ENCODE measurements at regions not wholly inside any gene's neighbourhood (a gene's known extent, or its start where the extent isn't known, plus 50 kb on each side); places are given as distances from the start of the nearest gene placed in this dataset.
"Not testable (repeated sequence)": the region's sequence is repeated elsewhere in the genome, so short reads cannot be mapped to it uniquely, and the experiment has no call there.

GRCh38 chr2:143837055-143837454 is 682.9 kb downstream of the ZEB2 start:
- not testable (repeated sequence) for H3K36me3 Mint-ChIP-seq (ENCODE audit: insufficient read depth); H3K9me3 Mint-ChIP-seq
- H3K27ac Mint-ChIP-seq: peak overlapping the region in 1 of 2 donors; percentile 63

GRCh38 chr2:143835481-143835880 is 684.4 kb downstream of the ZEB2 start:
- H3K36me3 Mint-ChIP-seq (ENCODE audit: insufficient read depth): no peaks in the 10 kb centered on the region
- no peaks in the 10 kb centered on the region for H3K4me1 Mint-ChIP-seq (ENCODE audit: low read depth in 2 of 2)
- no peaks in the 10 kb centered on the region for H3K27me3 Mint-ChIP-seq
- no peak overlapping the region for H3K4me3 Mint-ChIP-seq
- H3K27ac Mint-ChIP-seq: no peak overlapping the region
- DNase-seq (no peak), ATAC-seq (replicated peaks) (no peak)
- H3K9me3 Mint-ChIP-seq: peaks cover 0 to 2% of the 10 kb centered on the region in 2 donors

More at GRCh38 chr2:143837055-143837454, 682.9 kb downstream of the ZEB2 start:
- H3K4me3 Mint-ChIP-seq; H3K4me1 Mint-ChIP-seq (ENCODE audit: low read depth in 2 of 2); ATAC-seq (replicated peaks); H3K27me3 Mint-ChIP-seq; DNase-seq: not testable (repeated sequence)

GRCh38 chr2:143833015-143833660 is 686.8 kb downstream of the ZEB2 start:
- ATAC-seq (replicated peaks) (no peak), DNase-seq (no peak)
- no peak overlapping the region for H3K27ac Mint-ChIP-seq
- no peaks in the 10 kb centered on the region for H3K36me3 Mint-ChIP-seq (ENCODE audit: insufficient read depth)
- H3K27me3 Mint-ChIP-seq: no peaks in the 10 kb centered on the region
- H3K4me3 Mint-ChIP-seq: no peak overlapping the region
- no peaks in the 10 kb centered on the region for H3K4me1 Mint-ChIP-seq (ENCODE audit: low read depth in 2 of 2)
- peaks cover 0 to 2% of the 10 kb centered on the region in 2 donors for H3K9me3 Mint-ChIP-seq

- no peaks in the 10 kb centered on the region for H3K4me1 Mint-ChIP-seq (ENCODE audit: low read depth in 2 of 2)
Observed at GRCh38 chr2:143830476-143830875, 689.4 kb downstream of the ZEB2 start.

GRCh38 chr2:143828763-143829537 is 691.0 kb downstream of the ZEB2 start:
- Mint-ChIP-seq H3K9me3 (no peaks in the 10 kb centered on the region), H3K27ac (no peak overlapping the region), H3K4me3 (no peak overlapping the region), H3K4me1 (ENCODE audit: low read depth in 2 of 2) (no peaks in the 10 kb centered on the region), H3K36me3 (ENCODE audit: insufficient read depth) (no peaks in the 10 kb centered on the region), H3K27me3 (peaks cover 9 to 10% of the 10 kb centered on the region in 2 donors)
- ATAC-seq (replicated peaks) (no peak), DNase-seq (no peak)

More at GRCh38 chr2:143830476-143830875, 689.4 kb downstream of the ZEB2 start:
- H3K4me3 Mint-ChIP-seq: no peak overlapping the region
- H3K27me3 Mint-ChIP-seq: peaks cover 9 to 10% of the 10 kb centered on the region in 2 donors
- no peaks in the 10 kb centered on the region for H3K9me3 Mint-ChIP-seq
- no peak overlapping the region for H3K27ac Mint-ChIP-seq
- H3K36me3 Mint-ChIP-seq (ENCODE audit: insufficient read depth): no peaks in the 10 kb centered on the region
- ATAC-seq (replicated peaks): no peak
- no peak for DNase-seq

GRCh38 chr2:143824791-143825190 is 695.1 kb downstream of the ZEB2 start:
- no peaks in the 10 kb centered on the region for H3K9me3 Mint-ChIP-seq
- H3K27ac Mint-ChIP-seq: no peak overlapping the region
- H3K36me3 Mint-ChIP-seq (ENCODE audit: insufficient read depth): no peaks in the 10 kb centered on the region

GRCh38 chr2:143823876-143824275 is 694.7 kb downstream of the ARHGAP15 start:
- Mint-ChIP-seq H3K9me3 (no peaks in the 10 kb centered on the region), H3K4me1 (ENCODE audit: low read depth in 2 of 2) (no peaks in the 10 kb centered on the region), H3K4me3 (no peak overlapping the region), H3K36me3 (ENCODE audit: insufficient read depth) (no peaks in the 10 kb centered on the region), H3K27me3 (peaks cover 17 to 19% of the 10 kb centered on the region in 2 donors), H3K27ac (no peak overlapping the region)
- ATAC-seq (replicated peaks) (no peak), DNase-seq (no peak)

More at GRCh38 chr2:143824791-143825190, 695.1 kb downstream of the ZEB2 start:
- DNase-seq: no peak
- Mint-ChIP-seq H3K4me1 (ENCODE audit: low read depth in 2 of 2) (no peaks in the 10 kb centered on the region), H3K4me3 (no peak overlapping the region), H3K27me3 (peaks cover 17 to 19% of the 10 kb centered on the region in 2 donors)
- ATAC-seq (replicated peaks): no peak

- DNase-seq (no peak), ATAC-seq (replicated peaks) (no peak)
- H3K36me3 Mint-ChIP-seq (ENCODE audit: insufficient read depth): no peaks in the 10 kb centered on the region
- H3K27ac Mint-ChIP-seq: no peak overlapping the region
- H3K27me3 Mint-ChIP-seq: peaks cover 17 to 19% of the 10 kb centered on the region in 2 donors
- no peak overlapping the region for H3K4me3 Mint-ChIP-seq
- H3K9me3 Mint-ChIP-seq: no peaks in the 10 kb centered on the region
- H3K4me1 Mint-ChIP-seq (ENCODE audit: low read depth in 2 of 2): no peaks in the 10 kb centered on the region
Observed at GRCh38 chr2:143823296-143823695, 694.1 kb downstream of the ARHGAP15 start.

- Mint-ChIP-seq H3K27ac (no peak overlapping the region), H3K27me3 (peaks cover 17 to 19% of the 10 kb centered on the region in 2 donors), H3K4me3 (no peak overlapping the region), H3K9me3 (no peaks in the 10 kb centered on the region), H3K36me3 (ENCODE audit: insufficient read depth) (no peaks in the 10 kb centered on the region), H3K4me1 (ENCODE audit: low read depth in 2 of 2) (no peaks in the 10 kb centered on the region)
- ATAC-seq (replicated peaks) (no peak), DNase-seq (no peak)
Observed at GRCh38 chr2:143822736-143823135, 693.5 kb downstream of the ARHGAP15 start.

GRCh38 chr2:143819764-143820163 is 690.5 kb downstream of the ARHGAP15 start:
- H3K36me3 Mint-ChIP-seq (ENCODE audit: insufficient read depth): no peaks in the 10 kb centered on the region
- DNase-seq (no peak), ATAC-seq (replicated peaks) (no peak)
- H3K4me3 Mint-ChIP-seq: no peak overlapping the region
- H3K27me3 Mint-ChIP-seq: peaks cover 7 to 10% of the 10 kb centered on the region in 2 donors
- no peaks in the 10 kb centered on the region for H3K4me1 Mint-ChIP-seq (ENCODE audit: low read depth in 2 of 2)
- H3K9me3 Mint-ChIP-seq: no peaks in the 10 kb centered on the region
- no peak overlapping the region for H3K27ac Mint-ChIP-seq

- Mint-ChIP-seq H3K27ac (no peak overlapping the region), H3K9me3 (no peaks in the 10 kb centered on the region), H3K4me1 (ENCODE audit: low read depth in 2 of 2) (no peaks in the 10 kb centered on the region), H3K36me3 (ENCODE audit: insufficient read depth) (no peaks in the 10 kb centered on the region), H3K4me3 (no peak overlapping the region), H3K27me3 (peaks cover 7 to 10% of the 10 kb centered on the region in 2 donors)
- DNase-seq (no peak), ATAC-seq (replicated peaks) (no peak)
Observed at GRCh38 chr2:143819190-143819735, 690.0 kb downstream of the ARHGAP15 start.

All from effector memory CD8-positive, alpha-beta T cell (primary cell).